ENCODE measurements at regions not wholly inside any gene's neighbourhood (a gene's known extent, or its start where the extent isn't known, plus 50 kb on each side); places are given as distances from the start of the nearest gene placed in this dataset.
"Not testable (repeated sequence)": the region's sequence is repeated elsewhere in the genome, so short reads cannot be mapped to it uniquely, and the experiment has no call there.

GRCh38 chr4:28106155-28106554 is 1245.5 kb downstream of the STIM2 start:
- TF ChIP-seq SUZ12 (IDR thresholded peaks at IDR 0.05), result no peak
- TF ChIP-seq FOXA1 (IDR thresholded peaks at IDR 0.05), result no peak
- TF ChIP-seq PKNOX1 (IDR thresholded peaks at IDR 0.05), result no peak
- no peak for TF ChIP-seq NFRKB (IDR thresholded peaks at IDR 0.05)
- no peak for TF ChIP-seq TARDBP (IDR thresholded peaks at IDR 0.05)
- TF ChIP-seq SP1 (IDR thresholded peaks at IDR 0.05), result no peak
- ChIA-PET POLR2A (no interaction called here), CTCF (no interaction called here)
- no peak for DNase-seq (ENCODE audit: extremely low spot score)

GRCh38 chr4:28109801-28110200 is 1249.2 kb downstream of the STIM2 start:
- no peak for TF ChIP-seq HDGF (IDR thresholded peaks at IDR 0.05; ENCODE audit: borderline replicate concordance)
- TF ChIP-seq CTBP1 (IDR thresholded peaks at IDR 0.05; ENCODE audit: borderline replicate concordance), result no peak
- TF ChIP-seq SP1 (IDR thresholded peaks at IDR 0.05), result no peak
- no peak for TF ChIP-seq SUZ12 (IDR thresholded peaks at IDR 0.05)
- no peak for TF ChIP-seq ELF4 (IDR thresholded peaks at IDR 0.05)
- TF ChIP-seq NFRKB (IDR thresholded peaks at IDR 0.05), result no peak
- no peak for TF ChIP-seq FOXM1 (IDR thresholded peaks at IDR 0.05; ENCODE audit: borderline replicate concordance)
- no peak for TF ChIP-seq ZNF384 (IDR thresholded peaks at IDR 0.05)
- TF ChIP-seq PKNOX1 (IDR thresholded peaks at IDR 0.05), result no peak
- TF ChIP-seq BHLHE40 (IDR thresholded peaks at IDR 0.05; ENCODE audit: borderline replicate concordance), result no peak
- no peak for TF ChIP-seq FOXA1 (IDR thresholded peaks at IDR 0.05)
- TF ChIP-seq TARDBP (IDR thresholded peaks at IDR 0.05), result no peak
- TF ChIP-seq FOXK2 (IDR thresholded peaks at IDR 0.05), result no peak
- TF ChIP-seq L3MBTL2 (conservative IDR thresholded peaks at IDR 0.05), result no peak
- TF ChIP-seq ARNT (IDR thresholded peaks at IDR 0.05), result no peak
- DNase-seq (ENCODE audit: extremely low spot score), result no peak
- ChIA-PET POLR2A (no interaction called here), CTCF (no interaction called here)

- CTCF ChIA-PET; DNase-seq (ENCODE audit: extremely low spot score); POLR2A ChIA-PET: not testable (repeated sequence)
Measured at GRCh38 chr4:28112691-28113335, 1252.2 kb downstream of the STIM2 start.

GRCh38 chr4:28113586-28113985 is 1252.9 kb downstream of the STIM2 start:
- CTCF ChIA-PET; POLR2A ChIA-PET; DNase-seq (ENCODE audit: extremely low spot score): not testable (repeated sequence)

GRCh38 chr4:28116526-28117083 is 1256.0 kb downstream of the STIM2 start:
- DNase-seq (ENCODE audit: extremely low spot score); CTCF ChIA-PET; POLR2A ChIA-PET: not testable (repeated sequence)

- TF ChIP-seq TARDBP (IDR thresholded peaks at IDR 0.05) (no peak), HDGF (IDR thresholded peaks at IDR 0.05; ENCODE audit: borderline replicate concordance) (no peak), ZNF384 (IDR thresholded peaks at IDR 0.05) (no peak), L3MBTL2 (conservative IDR thresholded peaks at IDR 0.05) (no peak), FOXA1 (IDR thresholded peaks at IDR 0.05) (no peak), CTBP1 (IDR thresholded peaks at IDR 0.05; ENCODE audit: borderline replicate concordance) (no peak), NFRKB (IDR thresholded peaks at IDR 0.05) (no peak), PKNOX1 (IDR thresholded peaks at IDR 0.05) (no peak), BHLHE40 (IDR thresholded peaks at IDR 0.05; ENCODE audit: borderline replicate concordance) (no peak), SP1 (IDR thresholded peaks at IDR 0.05) (no peak), ELF4 (IDR thresholded peaks at IDR 0.05) (no peak), FOXK2 (IDR thresholded peaks at IDR 0.05) (no peak), FOXM1 (IDR thresholded peaks at IDR 0.05; ENCODE audit: borderline replicate concordance) (no peak), ARNT (IDR thresholded peaks at IDR 0.05) (no peak), SUZ12 (IDR thresholded peaks at IDR 0.05) (no peak), LEF1 (IDR thresholded peaks at IDR 0.05; ENCODE audit: borderline replicate concordance) (no peak)
- ChIA-PET CTCF (no interaction called here), POLR2A (no interaction called here)
- no peak for DNase-seq (ENCODE audit: extremely low spot score)
Measured at GRCh38 chr4:28117084-28117682, 1256.5 kb downstream of the STIM2 start.

- TF ChIP-seq ELF4 (IDR thresholded peaks at IDR 0.05), result no peak
- no peak for TF ChIP-seq FOXK2 (IDR thresholded peaks at IDR 0.05)
- no peak for TF ChIP-seq PKNOX1 (IDR thresholded peaks at IDR 0.05)
- TF ChIP-seq CTBP1 (IDR thresholded peaks at IDR 0.05; ENCODE audit: borderline replicate concordance), result no peak
- TF ChIP-seq TARDBP (IDR thresholded peaks at IDR 0.05), result no peak
- no peak for TF ChIP-seq HDGF (IDR thresholded peaks at IDR 0.05; ENCODE audit: borderline replicate concordance)
- no peak for TF ChIP-seq NFRKB (IDR thresholded peaks at IDR 0.05)
- no peak for TF ChIP-seq LEF1 (IDR thresholded peaks at IDR 0.05; ENCODE audit: borderline replicate concordance)
- no peak for TF ChIP-seq FOXA1 (IDR thresholded peaks at IDR 0.05)
- TF ChIP-seq SUZ12 (IDR thresholded peaks at IDR 0.05), result no peak
- TF ChIP-seq BHLHE40 (IDR thresholded peaks at IDR 0.05; ENCODE audit: borderline replicate concordance), result no peak
- no peak for TF ChIP-seq SP1 (IDR thresholded peaks at IDR 0.05)
- no peak for TF ChIP-seq ARNT (IDR thresholded peaks at IDR 0.05)
- TF ChIP-seq FOXM1 (IDR thresholded peaks at IDR 0.05; ENCODE audit: borderline replicate concordance), result no peak
- TF ChIP-seq L3MBTL2 (conservative IDR thresholded peaks at IDR 0.05), result no peak
- no peak for DNase-seq (ENCODE audit: extremely low spot score)
- ChIA-PET POLR2A (no interaction called here), CTCF (no interaction called here)
Measured at GRCh38 chr4:28146191-28146590, 1285.5 kb downstream of the STIM2 start.

Measured in HEK293T (cell line).